Embryonic facial prominence (tissue), 1 donor: ENCODE measurements at regions not wholly inside any gene's neighbourhood (a gene's known extent, or its start where the extent isn't known, plus 50 kb on each side); places are given as distances from the start of the nearest gene placed in this dataset.

Source experiments
- DNase-seq: peaks from one replicate; pipeline ENCODE4 v3.0.0-alpha.2; 2016; ENCODE audit errors: extremely low spot score

GRCh38 chr5:171603591-171603990, 182.0 kb upstream of the SMIM23 start:
- no peak for DNase-seq

- DNase-seq: no peak
These were observed 181.4 kb upstream of the SMIM23 start for GRCh38 chr5:171604195-171604594.

GRCh38 chr5:171606414-171607024, 179.1 kb upstream of the SMIM23 start:
- DNase-seq: no peak

- no peak for DNase-seq
These were observed 177.8 kb upstream of the SMIM23 start for GRCh38 chr5:171607863-171608262.

GRCh38 chr5:171609806-171610452, 175.7 kb upstream of the SMIM23 start:
- DNase-seq: no peak

- DNase-seq: no peak
These were observed 174.9 kb upstream of the SMIM23 start for GRCh38 chr5:171610686-171611085.

GRCh38 chr5:171612749-171613148, 172.9 kb upstream of the SMIM23 start:
- DNase-seq: no peak

- no peak for DNase-seq
These were observed 171.1 kb upstream of the SMIM23 start for GRCh38 chr5:171614511-171614910.

- DNase-seq: no peak
These were observed 170.5 kb upstream of the SMIM23 start for GRCh38 chr5:171614971-171615653.

GRCh38 chr5:171615705-171616640, 169.6 kb upstream of the SMIM23 start:
- no peak for DNase-seq

- no peak for DNase-seq
These were observed 168.4 kb upstream of the SMIM23 start for GRCh38 chr5:171617266-171617665.

GRCh38 chr5:171617817-171618591, 167.6 kb upstream of the SMIM23 start:
- no peak for DNase-seq

GRCh38 chr5:171619196-171619595, 166.4 kb upstream of the SMIM23 start:
- DNase-seq: no peak

GRCh38 chr5:171619744-171620143, 165.9 kb upstream of the SMIM23 start:
- no peak for DNase-seq

- DNase-seq: no peak
These were observed 163.6 kb upstream of the SMIM23 start for GRCh38 chr5:171622010-171622409.

GRCh38 chr5:171623107-171623506, 162.5 kb upstream of the SMIM23 start:
- no peak for DNase-seq

- DNase-seq: no peak
These were observed 162.0 kb upstream of the SMIM23 start for GRCh38 chr5:171623551-171624097.

GRCh38 chr5:171624396-171624795, 161.2 kb upstream of the SMIM23 start:
- no peak for DNase-seq

GRCh38 chr5:171625646-171626045, 160.0 kb upstream of the SMIM23 start:
- no peak for DNase-seq

- no peak for DNase-seq
These were observed 157.5 kb upstream of the SMIM23 start for GRCh38 chr5:171627936-171628632.
